ENCODE measurements at regions not wholly inside any gene's neighbourhood (a gene's known extent, or its start where the extent isn't known, plus 50 kb on each side); places are given as distances from the start of the nearest gene placed in this dataset.

DNA sequence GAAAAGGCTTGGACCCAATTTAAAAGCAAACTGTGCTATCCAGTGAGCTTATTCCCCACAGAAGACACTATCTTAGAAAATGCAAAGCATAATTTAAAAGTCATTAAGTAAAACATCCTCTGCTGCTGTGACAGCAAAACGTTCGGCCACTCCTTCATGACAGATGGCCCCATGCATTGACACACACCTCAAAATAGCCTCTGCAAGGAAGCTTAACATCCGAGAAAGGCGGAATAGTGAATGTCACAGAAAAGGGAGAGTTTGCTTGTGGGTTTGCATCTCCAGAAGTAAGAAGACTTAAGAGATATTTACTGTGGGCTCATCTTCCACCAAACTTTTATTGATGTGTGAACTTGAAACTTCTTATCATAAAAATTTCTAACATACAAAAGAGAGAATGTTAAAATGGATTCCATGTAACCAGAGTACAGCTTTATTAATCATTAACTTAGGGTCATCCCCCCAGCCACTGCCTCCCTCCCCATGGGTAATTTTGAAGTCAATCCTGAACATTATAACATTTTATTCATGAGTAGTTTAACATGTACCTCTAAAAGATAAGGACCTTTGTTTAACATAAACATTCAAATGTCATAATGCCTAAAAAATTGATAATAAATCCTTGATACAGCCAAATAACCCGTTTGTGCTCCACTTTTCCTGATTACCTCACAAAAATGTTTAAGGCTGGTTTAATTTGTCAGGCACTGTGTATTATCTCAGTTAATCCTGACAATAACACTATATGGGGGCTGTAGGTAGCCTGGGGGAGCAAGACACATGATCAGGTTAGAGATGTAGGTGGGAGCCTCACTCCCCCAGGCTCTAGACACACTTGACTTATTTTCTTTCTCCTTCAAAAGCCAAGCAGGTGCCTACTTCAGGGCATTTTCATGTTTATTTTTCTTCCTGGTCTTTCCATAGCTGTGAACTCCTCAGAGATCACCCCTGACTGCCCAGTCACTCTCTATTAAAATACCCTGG is 119.7 kb upstream of the TMCC3 start:
- no peak for DNase-seq
- no peaks in the 10 kb centered on the region for H3K9me3 ChIP-seq
- H3K27me3 ChIP-seq, result no peaks in the 10 kb centered on the region
- 80 to 81% methylated on average over 5 of the region's 5 CpGs for WGBS, 2 donors
- peaks cover 3% of the 10 kb centered on the region for H3K4me1 ChIP-seq
- intact Hi-C loops (cut with DNase I; ENCODE audit: low total_unique reads), result no loop called here
- no peaks in the 10 kb centered on the region for H3K36me3 ChIP-seq (ENCODE audit: low read depth, missing control alignments)
- TF ChIP-seq POLR2A (IDR thresholded peaks at IDR 0.05), result no peak
- TF ChIP-seq, protein P1, sequence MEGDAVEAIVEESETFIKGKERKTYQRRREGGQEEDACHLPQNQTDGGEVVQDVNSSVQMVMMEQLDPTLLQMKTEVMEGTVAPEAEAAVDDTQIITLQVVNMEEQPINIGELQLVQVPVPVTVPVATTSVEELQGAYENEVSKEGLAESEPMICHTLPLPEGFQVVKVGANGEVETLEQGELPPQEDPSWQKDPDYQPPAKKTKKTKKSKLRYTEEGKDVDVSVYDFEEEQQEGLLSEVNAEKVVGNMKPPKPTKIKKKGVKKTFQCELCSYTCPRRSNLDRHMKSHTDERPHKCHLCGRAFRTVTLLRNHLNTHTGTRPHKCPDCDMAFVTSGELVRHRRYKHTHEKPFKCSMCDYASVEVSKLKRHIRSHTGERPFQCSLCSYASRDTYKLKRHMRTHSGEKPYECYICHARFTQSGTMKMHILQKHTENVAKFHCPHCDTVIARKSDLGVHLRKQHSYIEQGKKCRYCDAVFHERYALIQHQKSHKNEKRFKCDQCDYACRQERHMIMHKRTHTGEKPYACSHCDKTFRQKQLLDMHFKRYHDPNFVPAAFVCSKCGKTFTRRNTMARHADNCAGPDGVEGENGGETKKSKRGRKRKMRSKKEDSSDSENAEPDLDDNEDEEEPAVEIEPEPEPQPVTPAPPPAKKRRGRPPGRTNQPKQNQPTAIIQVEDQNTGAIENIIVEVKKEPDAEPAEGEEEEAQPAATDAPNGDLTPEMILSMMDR (IDR thresholded peaks at IDR 0.05), result no peak
- H3K27ac ChIP-seq, result no peak overlapping the region
- no peak overlapping the region for H3K4me3 ChIP-seq

DNA sequence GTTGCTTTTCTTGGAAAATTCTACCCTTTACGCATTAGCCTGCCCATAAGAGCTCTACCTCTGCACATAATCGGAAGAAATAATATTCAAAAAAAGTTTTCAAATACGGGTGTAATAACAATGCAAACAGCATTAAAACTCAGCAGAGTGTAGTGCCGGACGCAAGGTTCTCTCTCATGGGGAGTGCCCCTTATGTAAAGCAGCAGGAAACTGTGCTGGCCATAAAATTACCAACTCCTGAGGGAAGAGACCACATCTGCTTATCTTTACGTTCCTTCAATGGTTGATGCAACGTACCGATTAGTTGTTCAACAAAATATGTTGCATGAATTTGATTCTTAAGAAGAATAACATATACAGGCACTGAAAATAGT is 118.7 kb upstream of the TMCC3 start:
- 47 to 56% methylated on average over 8 of the region's 8 CpGs for WGBS, 2 donors
- Histone ChIP-seq H3K36me3 (ENCODE audit: low read depth, missing control alignments) (no peaks in the 10 kb centered on the region), H3K27me3 (no peaks in the 10 kb centered on the region), H3K9me3 (no peaks in the 10 kb centered on the region), H3K4me1 (peaks cover 11% of the 10 kb centered on the region), H3K4me3 (no peak overlapping the region), H3K27ac (no peak overlapping the region)
- DNase-seq, result no peak
- TF ChIP-seq POLR2A (IDR thresholded peaks at IDR 0.05), result no peak
- TF ChIP-seq, protein P1 (IDR thresholded peaks at IDR 0.05), result no peak
- intact Hi-C loops (cut with DNase I; ENCODE audit: low total_unique reads), result no loop called here

DNA sequence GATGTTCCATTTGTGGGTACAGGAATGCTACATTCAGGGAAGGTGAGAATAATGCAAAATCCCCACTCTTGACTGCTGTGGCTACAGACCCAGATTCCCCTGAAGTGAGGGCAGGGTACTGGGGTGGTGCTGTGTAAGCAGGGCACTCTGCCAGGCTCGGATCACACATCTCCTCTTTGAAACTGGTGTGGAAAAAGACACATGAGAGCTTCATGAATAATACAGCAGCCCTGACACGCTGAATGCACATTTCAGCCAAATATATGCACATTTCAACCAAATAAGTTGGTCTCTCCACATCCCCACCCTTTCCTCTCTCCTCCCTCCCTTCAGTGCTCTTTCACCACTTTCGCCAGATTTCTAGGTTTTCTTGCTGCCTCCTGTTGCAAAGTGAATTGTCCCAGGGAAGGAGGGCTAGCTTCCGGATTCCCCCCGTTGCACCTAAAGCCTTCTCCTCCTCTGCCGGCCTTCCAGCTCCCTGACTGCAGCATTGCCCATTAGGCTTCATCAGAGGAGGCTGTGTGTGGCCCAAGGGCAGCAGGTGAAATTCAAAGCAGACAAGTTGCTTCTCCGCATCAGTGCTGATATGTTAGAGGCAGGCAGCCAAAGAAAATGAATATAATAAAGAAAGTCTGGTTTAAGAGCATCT is 118.2 kb upstream of the TMCC3 start:
- intact Hi-C loops (cut with DNase I; ENCODE audit: low total_unique reads), result no loop called here
- WGBS, 2 donors, result 36 to 39% methylated on average over 7 of the region's 7 CpGs

DNA sequence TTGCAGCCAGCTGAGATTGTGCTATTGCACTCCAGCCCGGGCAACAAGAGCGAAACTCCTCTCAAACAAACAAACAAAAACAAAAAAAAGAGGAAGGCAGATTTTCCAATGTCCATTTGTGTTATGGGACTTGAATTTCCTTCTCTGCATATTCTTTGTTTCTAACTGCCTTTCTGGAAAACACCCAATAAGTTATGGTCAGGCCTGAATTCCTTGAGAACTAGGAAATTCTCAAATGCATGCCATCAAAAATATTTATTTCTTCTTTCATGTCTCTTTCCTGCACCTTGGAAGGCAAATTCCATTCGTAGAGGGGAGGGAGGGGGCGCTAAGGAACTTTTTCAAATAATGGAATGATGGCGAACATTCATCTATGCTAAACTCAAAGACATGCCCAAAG is 117.6 kb upstream of the TMCC3 start:
- TF ChIP-seq POLR2A (IDR thresholded peaks at IDR 0.05), result no peak
- TF ChIP-seq, protein P1 (IDR thresholded peaks at IDR 0.05), result no peak
- intact Hi-C loops (cut with DNase I; ENCODE audit: low total_unique reads), result no loop called here
- H3K27me3 ChIP-seq, result no peaks in the 10 kb centered on the region
- H3K4me3 ChIP-seq, result no peak overlapping the region
- DNase-seq, result no peak
- H3K9me3 ChIP-seq, result no peaks in the 10 kb centered on the region
- peaks cover 11% of the 10 kb centered on the region for H3K4me1 ChIP-seq
- no peak overlapping the region for H3K27ac ChIP-seq
- H3K36me3 ChIP-seq (ENCODE audit: low read depth, missing control alignments), result no peaks in the 10 kb centered on the region
- 74 to 77% methylated on average over 5 of the region's 5 CpGs for WGBS, 2 donors

More for the DNA sequence above, 118.2 kb upstream of the TMCC3 start:
- Histone ChIP-seq H3K4me3 (no peak overlapping the region), H3K36me3 (ENCODE audit: low read depth, missing control alignments) (no peaks in the 10 kb centered on the region), H3K4me1 (peaks cover 11% of the 10 kb centered on the region), H3K9me3 (no peaks in the 10 kb centered on the region), H3K27me3 (no peaks in the 10 kb centered on the region), H3K27ac (no peak overlapping the region)
- no peak for DNase-seq
- TF ChIP-seq, protein P1 (IDR thresholded peaks at IDR 0.05), result no peak
- no peak for TF ChIP-seq POLR2A (IDR thresholded peaks at IDR 0.05)

Measured in testis (tissue), 2 donors.